H9 (cell line): ENCODE measurements at regions not wholly inside any gene's neighbourhood (a gene's known extent, or its start where the extent isn't known, plus 50 kb on each side); places are given as distances from the start of the nearest gene placed in this dataset.

ENCODE experiments used
- DNase-seq: peaks from one replicate; pipeline ENCODE4 v3.0.0-alpha.2; 2017
- H2AFZ ChIP-seq: one replicate; pipeline ENCODE4 v1.6.1; 2013; ENCODE audit warnings: mild to moderate bottlenecking, low read length, control low read depth, moderate library complexity
- H2AK5ac ChIP-seq: 2 replicates; pipeline ENCODE4 v1.6.1; 2013; ENCODE audit warnings: low read length, control low read depth, mixed read lengths; ENCODE audit not compliant: insufficient read length
- H2BK120ac ChIP-seq: one replicate; pipeline ENCODE4 v1.6.1; 2013; ENCODE audit warnings: low read depth, mild to moderate bottlenecking, low read length, control low read depth, inconsistent platforms; ENCODE audit not compliant: poor library complexity, severe bottlenecking
- H2BK12ac ChIP-seq: 2 replicates; pipeline ENCODE4 v1.6.1; 2013; ENCODE audit warnings: low read length, control low read depth, mixed read lengths, low read depth; ENCODE audit not compliant: insufficient read length
- H2BK15ac ChIP-seq: 2 replicates; pipeline ENCODE4 v1.6.1; 2013; ENCODE audit warnings: low read depth, low read length, control low read depth
- H2BK20ac ChIP-seq: one replicate; pipeline ENCODE4 v1.6.1; 2013; ENCODE audit warnings: low read depth, mild to moderate bottlenecking, low read length, control low read depth, inconsistent platforms; ENCODE audit not compliant: poor library complexity, severe bottlenecking
- H2BK5ac ChIP-seq: 2 replicates; pipeline ENCODE4 v1.6.1; 2013; ENCODE audit warnings: low read length, control low read depth, mixed read lengths; ENCODE audit not compliant: insufficient read length
- H3K14ac ChIP-seq: 2 replicates; pipeline ENCODE4 v1.6.1; 2013; ENCODE audit warnings: low read length, control low read depth; ENCODE audit not compliant: insufficient read depth
- H3K18ac ChIP-seq: 2 replicates; pipeline ENCODE4 v1.6.1; 2013; ENCODE audit warnings: low read depth, mild to moderate bottlenecking, mixed read lengths, low read length, control low read depth; ENCODE audit not compliant: insufficient read length
- H3K23ac ChIP-seq: 2 replicates; pipeline ENCODE4 v1.6.1; 2013; ENCODE audit warnings: low read length, control low read depth, mixed read lengths, low read depth; ENCODE audit not compliant: insufficient read length
- H3K23me2 ChIP-seq: 2 replicates; pipeline ENCODE4 v1.6.1; 2013; ENCODE audit warnings: low read depth, mild to moderate bottlenecking, mixed read lengths, low read length, control low read depth; ENCODE audit not compliant: insufficient read length, poor library complexity, severe bottlenecking
- H3K27ac ChIP-seq: 2 replicates; pipeline ENCODE4 v1.5.1; 2013; ENCODE audit warnings: low read length, control low read depth, mixed read lengths, low read depth; ENCODE audit not compliant: insufficient read length
- H3K27me3 ChIP-seq: 2 replicates; pipeline ENCODE4 v1.6.1; 2013; ENCODE audit warnings: low read length, control low read depth, inconsistent platforms; ENCODE audit not compliant: insufficient read depth
- H3K4ac ChIP-seq: 2 replicates; pipeline ENCODE4 v1.6.1; 2013; ENCODE audit warnings: low read depth, mild to moderate bottlenecking, control low read depth, inconsistent platforms, low read length, moderate library complexity
- H3K4me1 ChIP-seq: 2 replicates; pipeline ENCODE4 v1.6.1; 2013; ENCODE audit warnings: low read length, control low read depth, inconsistent platforms; ENCODE audit not compliant: insufficient read depth
- H3K4me2 ChIP-seq: 2 replicates; pipeline ENCODE4 v1.6.1; 2013; ENCODE audit warnings: low read length, control low read depth, mixed read lengths; ENCODE audit not compliant: insufficient read length, insufficient read depth
- H3K56ac ChIP-seq: 2 replicates; pipeline ENCODE4 v1.6.1; 2013; ENCODE audit warnings: low read depth, mild to moderate bottlenecking, mixed read lengths, low read length, control low read depth; ENCODE audit not compliant: insufficient read length
- H3K79me1 ChIP-seq: 2 replicates; pipeline ENCODE4 v1.6.1; 2013; ENCODE audit warnings: low read depth, mild to moderate bottlenecking, moderate library complexity, low read length, control low read depth, inconsistent platforms; ENCODE audit not compliant: insufficient read depth, poor library complexity, severe bottlenecking
- H3K79me2 ChIP-seq: 2 replicates; pipeline ENCODE4 v1.6.1; 2013; ENCODE audit warnings: low read length, control low read depth, inconsistent platforms; ENCODE audit not compliant: insufficient read depth
- H3K9ac ChIP-seq: 2 replicates; pipeline ENCODE4 v1.6.1; 2013; ENCODE audit warnings: low read length, control low read depth, mixed read lengths; ENCODE audit not compliant: insufficient read length; ENCODE audit errors: extremely low read depth
- H3K9me3 ChIP-seq: one replicate; pipeline ENCODE4 v1.6.1; 2013; ENCODE audit warnings: low read depth, low read length, inconsistent platforms; ENCODE audit not compliant: control insufficient read depth
- H3T11ph ChIP-seq: one replicate; pipeline ENCODE4 v1.6.1; 2013; ENCODE audit warnings: mild to moderate bottlenecking, low read length, control low read depth, inconsistent platforms
- H4K20me1 ChIP-seq: one replicate; pipeline ENCODE4 v1.6.1; 2013; ENCODE audit not compliant: control insufficient read depth, insufficient read length, insufficient read depth
- H4K5ac ChIP-seq: 2 replicates; pipeline ENCODE4 v1.6.1; 2013; ENCODE audit warnings: low read depth, mild to moderate bottlenecking, mixed read lengths, low read length, control low read depth; ENCODE audit not compliant: insufficient read length
- H4K8ac ChIP-seq: replicated peaks from 2 replicates; pipeline ENCODE4 v1.6.1; 2013; ENCODE audit warnings: low read length, control low read depth, mixed read lengths, low read depth; ENCODE audit not compliant: insufficient read length
- H4K91ac ChIP-seq: 2 replicates; pipeline ENCODE4 v1.6.1; 2013; ENCODE audit warnings: low read depth, mild to moderate bottlenecking, moderate library complexity, mixed read lengths, low read length, control low read depth; ENCODE audit not compliant: insufficient read length
- H3K27ac Mint-ChIP-seq, 3 experiments: 2 replicates in 2 of 3; 3 replicates in 1 of 3; pipeline ENCODE4 v1.8.0; 2020 to 2021; ENCODE audit warnings: mixed read lengths in 3 of 3, mild to moderate bottlenecking in 1 of 3, moderate library complexity in 1 of 3
- H3K27me3 Mint-ChIP-seq: 2 replicates; pipeline ENCODE4 v1.8.0; 2021; ENCODE audit warnings: low read depth, mild to moderate bottlenecking, moderate library complexity, mixed read lengths
- H3K36me3 Mint-ChIP-seq, 3 experiments: 2 replicates in 2 of 3; 3 replicates in 1 of 3; pipeline ENCODE4 v1.8.0; 2020 to 2021; ENCODE audit warnings: low read depth in 3 of 3, mixed read lengths in 3 of 3; ENCODE audit not compliant: insufficient read depth in 1 of 3
- H3K4me1 Mint-ChIP-seq, 2 experiments: 2 replicates each; pipeline ENCODE4 v1.8.0; 2020; ENCODE audit warnings: mixed read lengths in 2 of 2
- H3K4me3 Mint-ChIP-seq, 2 experiments: 2 replicates in 1 of 2; 3 replicates in 1 of 2; pipeline ENCODE4 v1.8.0; 2020 to 2021; ENCODE audit warnings: mild to moderate bottlenecking in 2 of 2, mixed read lengths in 2 of 2, moderate library complexity in 1 of 2
- H3K9me3 Mint-ChIP-seq, 2 experiments: 2 replicates in 1 of 2; 3 replicates in 1 of 2; pipeline ENCODE4 v1.8.0; 2020; ENCODE audit warnings: mild to moderate bottlenecking in 2 of 2, mixed read lengths in 2 of 2, moderate library complexity in 1 of 2
- CTCF ChIP-seq: fragments of 200-600 bp; sonication (generic); conservative IDR thresholded peaks from 3 replicates; pipeline ENCODE4 v1.8.0; 2021; ENCODE audit warnings: antibody characterized with exemption, mild to moderate bottlenecking
- WGBS: extraction: QIAGEN DNeasy Blood & Tissue Kit; methylation state at CpG from one replicate; pipeline ENCODE4 v1.1.7; 2013; ENCODE audit warnings: missing lambda C conversion rate, low lambda C conversion rate, mixed read lengths; ENCODE audit not compliant: insufficient read length; ENCODE audit errors: extremely low coverage; 5-methylcytosine and 5-hydroxymethylcytosine counted together

- no peak overlapping the region for H3K23ac ChIP-seq
- H3K9me3 ChIP-seq, result peaks cover 8% of the 10 kb centered on the region
- DNase-seq, result no peak
- no peak overlapping the region for H2BK20ac ChIP-seq
- H3K23me2 ChIP-seq, result no peaks in the 10 kb centered on the region
- no CpG with 5 or more reads among the region's 1 CpG for WGBS
- H2AFZ ChIP-seq, result no peak overlapping the region
- no peak overlapping the region for H3K4me2 ChIP-seq
- Mint-ChIP-seq H3K27ac (no peak overlapping the region), H3K36me3 (peaks cover 0 to 21% (median 8%) of the 10 kb centered on the region in 3 experiments; a peak in 6 of 7 replicates), H3K4me1 (peaks cover 14 to 18% of the 10 kb centered on the region in 2 experiments), H3K9me3 (peaks cover 7 to 15% of the 10 kb centered on the region in 2 experiments), H3K4me3 (no peak overlapping the region), H3K27me3 (no peaks in the 10 kb centered on the region)
- no peak overlapping the region for H3K9ac ChIP-seq
- H3K18ac ChIP-seq, result no peak overlapping the region
- no peak overlapping the region for H4K91ac ChIP-seq
- H3K4me1 ChIP-seq, result no peaks in the 10 kb centered on the region; the same call in 1 of the 2 replicates
- no peak overlapping the region for H3K4ac ChIP-seq
- H4K20me1 ChIP-seq, result no peaks in the 10 kb centered on the region
- H3K79me1 ChIP-seq, result no peaks in the 10 kb centered on the region
- H3K14ac ChIP-seq, result no peak overlapping the region
- H2BK12ac ChIP-seq, result no peak overlapping the region
- H3K27ac ChIP-seq, result no peak overlapping the region
- no peak overlapping the region for H2AK5ac ChIP-seq
- H2BK5ac ChIP-seq, result no peak overlapping the region
- H4K5ac ChIP-seq, result no peak overlapping the region
- no peak overlapping the region for H4K8ac ChIP-seq
- TF ChIP-seq CTCF, result no peak
- H2BK120ac ChIP-seq, result no peak overlapping the region
- no peak overlapping the region for H3K56ac ChIP-seq
- no peaks in the 10 kb centered on the region for H3K27me3 ChIP-seq
- no peak overlapping the region for H3T11ph ChIP-seq
- no peaks in the 10 kb centered on the region for H3K79me2 ChIP-seq
- H2BK15ac ChIP-seq, result no peak overlapping the region
These were observed 110.7 kb upstream of the EFNA5 start for GRCh38 chr5:107781451-107781850.
